Lower leg skin (tissue), 4 donors: ENCODE measurements at regions not wholly inside any gene's neighbourhood (a gene's known extent, or its start where the extent isn't known, plus 50 kb on each side); places are given as distances from the start of the nearest gene placed in this dataset.

Experiments used
- DNase-seq, 2 donors: peaks; one replicate each; pipeline ENCODE4 v3.0.0-alpha.2; 2019; ENCODE audit warnings: low spot score in 2 of 2
- H3K4me3 ChIP-seq: fragments of 200-600 bp; sonication (generic); 2 replicates; pipeline ENCODE4 v1.5.1; 2017; ENCODE audit warnings: mild to moderate bottlenecking, low read depth; ENCODE audit not compliant: poor library complexity, severe bottlenecking
- POLR2A ChIP-seq, 2 donors: fragments of 450-650 bp; IDR thresholded peaks; one replicate each; pipeline ENCODE4 v1.6.1; 2016 to 2017; ENCODE audit warnings: antibody characterized with exemption in 2 of 2, mild to moderate bottlenecking in 1 of 2, moderate library complexity in 1 of 2
- WGBS, 2 donors: methylation state at CpG; one replicate each; pipeline ENCODE4 v1.1.5; 2018; 5-methylcytosine and 5-hydroxymethylcytosine counted together
- intact Hi-C: fragments of 100-400 bp; cut with DNase I; formaldehyde crosslinking; loops from one replicate; pipeline ENCODE4 v1.15.0; 2023; ENCODE audit warnings: low total_unique reads
- TF ChIP-seq, protein P1 (sequence below), 3 donors: fragments of 450-650 bp; IDR thresholded peaks; one replicate each; pipeline ENCODE4 v1.5.1; 2016; ENCODE audit warnings: antibody characterized with exemption in 3 of 3, mild to moderate bottlenecking in 3 of 3, moderate library complexity in 2 of 3

DNA sequence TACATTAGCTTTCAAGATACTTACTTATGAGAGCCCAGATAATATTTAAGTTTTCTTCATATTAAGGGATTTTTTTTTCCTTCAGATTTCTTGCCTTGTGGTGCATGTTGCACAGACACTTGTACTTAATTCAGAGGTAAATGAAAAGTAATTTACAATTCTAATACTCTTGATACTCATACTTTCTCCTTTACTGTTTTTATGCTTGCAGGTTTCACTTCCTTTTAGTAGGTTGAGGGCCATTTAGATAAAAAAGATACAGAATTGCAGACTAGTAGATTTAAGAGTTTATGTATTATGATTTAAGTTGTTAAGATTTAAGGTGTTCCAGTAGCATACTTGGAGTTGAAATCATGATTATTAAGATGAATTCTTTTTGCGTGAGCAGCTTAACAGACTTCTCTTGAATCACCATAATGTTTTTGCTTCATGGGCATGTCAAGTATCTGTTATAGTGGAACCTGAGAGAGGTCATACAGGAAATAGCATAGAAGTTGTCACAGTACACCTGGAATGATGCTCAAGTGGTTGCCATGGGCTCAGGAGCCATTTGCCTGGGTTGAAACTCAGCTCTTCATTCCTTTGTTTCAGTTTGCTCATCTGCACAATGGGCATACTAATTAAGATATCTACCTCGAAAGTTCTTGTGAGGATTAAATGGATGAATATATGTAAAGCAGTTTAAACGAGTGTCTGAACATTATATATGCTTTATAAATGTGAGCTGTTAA is 174.8 kb upstream of the PRPS1L1 start:
- intact Hi-C loops: no loop called here
- no peak for DNase-seq
- TF ChIP-seq, protein P1, sequence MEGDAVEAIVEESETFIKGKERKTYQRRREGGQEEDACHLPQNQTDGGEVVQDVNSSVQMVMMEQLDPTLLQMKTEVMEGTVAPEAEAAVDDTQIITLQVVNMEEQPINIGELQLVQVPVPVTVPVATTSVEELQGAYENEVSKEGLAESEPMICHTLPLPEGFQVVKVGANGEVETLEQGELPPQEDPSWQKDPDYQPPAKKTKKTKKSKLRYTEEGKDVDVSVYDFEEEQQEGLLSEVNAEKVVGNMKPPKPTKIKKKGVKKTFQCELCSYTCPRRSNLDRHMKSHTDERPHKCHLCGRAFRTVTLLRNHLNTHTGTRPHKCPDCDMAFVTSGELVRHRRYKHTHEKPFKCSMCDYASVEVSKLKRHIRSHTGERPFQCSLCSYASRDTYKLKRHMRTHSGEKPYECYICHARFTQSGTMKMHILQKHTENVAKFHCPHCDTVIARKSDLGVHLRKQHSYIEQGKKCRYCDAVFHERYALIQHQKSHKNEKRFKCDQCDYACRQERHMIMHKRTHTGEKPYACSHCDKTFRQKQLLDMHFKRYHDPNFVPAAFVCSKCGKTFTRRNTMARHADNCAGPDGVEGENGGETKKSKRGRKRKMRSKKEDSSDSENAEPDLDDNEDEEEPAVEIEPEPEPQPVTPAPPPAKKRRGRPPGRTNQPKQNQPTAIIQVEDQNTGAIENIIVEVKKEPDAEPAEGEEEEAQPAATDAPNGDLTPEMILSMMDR (IDR thresholded peaks at IDR 0.05): no peak
- TF ChIP-seq POLR2A (IDR thresholded peaks at IDR 0.05): no peak
- H3K4me3 ChIP-seq: no peak overlapping the region
- 93 to 96% methylated on average over 3 of the region's 3 CpGs for WGBS, 2 donors

DNA sequence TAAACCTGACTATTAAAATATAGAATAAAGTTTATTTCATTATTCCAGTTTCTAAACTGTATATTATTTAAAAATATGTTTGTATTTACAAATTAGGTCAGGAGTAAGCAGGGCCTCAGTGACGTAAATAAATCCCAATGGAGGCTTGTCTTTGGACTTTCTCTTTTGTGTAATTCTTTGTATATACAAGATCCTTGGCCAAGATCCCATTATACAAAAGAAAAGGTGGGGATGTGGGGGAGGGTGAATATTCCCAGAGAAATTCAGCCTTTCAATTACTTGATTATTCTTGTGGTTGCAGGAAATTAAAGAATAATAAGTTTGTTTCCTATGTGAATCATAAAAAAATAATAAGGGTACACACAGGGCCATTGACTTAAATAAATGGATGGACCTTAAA is 178.7 kb upstream of the PRPS1L1 start:
- no peak overlapping the region for H3K4me3 ChIP-seq
- DNase-seq: no peak
- WGBS, 2 donors: 71 to 77% methylated on average over 1 of the region's 1 CpG
- intact Hi-C loops: no loop called here
- TF ChIP-seq, protein P1 (IDR thresholded peaks at IDR 0.05): no peak
- TF ChIP-seq POLR2A (IDR thresholded peaks at IDR 0.05): no peak

DNA sequence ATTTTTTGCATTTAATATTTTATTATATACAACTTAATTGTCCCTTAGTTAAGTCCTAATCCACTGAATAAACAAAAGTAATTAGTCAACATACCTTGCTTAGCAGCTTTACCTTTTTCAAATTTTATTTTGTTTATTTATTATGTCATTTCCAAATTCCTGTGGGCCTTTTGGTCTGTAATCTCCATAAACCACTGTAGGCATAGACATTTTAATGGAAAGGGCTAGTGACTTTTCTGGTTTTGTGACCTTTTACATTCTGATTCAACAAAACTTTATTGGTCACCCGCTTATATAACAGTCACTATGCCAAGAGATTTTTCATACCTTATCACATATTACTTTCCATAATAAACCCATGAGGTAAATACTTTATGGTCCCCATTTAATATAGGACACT is 181.3 kb upstream of the PRPS1L1 start:
- DNase-seq: no peak
- TF ChIP-seq POLR2A (IDR thresholded peaks at IDR 0.05): no peak
- TF ChIP-seq, protein P1 (IDR thresholded peaks at IDR 0.05): no peak
- no peak overlapping the region for H3K4me3 ChIP-seq
- intact Hi-C loops: no loop called here
- WGBS, 2 donors: 90 to 95% methylated on average over 1 of the region's 1 CpG

DNA sequence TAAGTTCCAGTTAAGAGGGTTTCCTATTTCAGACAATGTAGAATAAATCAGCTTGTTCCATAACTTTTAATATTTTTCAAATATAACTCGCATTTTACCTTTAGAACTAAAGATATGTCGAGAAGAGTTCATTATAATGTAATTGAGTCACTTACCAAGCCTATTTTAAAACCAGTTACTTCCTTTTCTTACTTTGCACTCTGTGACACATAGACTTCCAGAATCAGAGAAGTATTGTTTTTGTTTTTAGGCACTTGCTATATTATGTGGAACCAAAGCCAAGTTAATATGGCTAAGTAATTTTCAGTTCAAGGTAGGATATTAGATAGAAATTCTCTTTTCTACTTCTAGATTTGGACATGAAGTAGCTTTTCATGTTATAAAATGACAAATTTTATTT is 182.7 kb upstream of the PRPS1L1 start:
- no peak overlapping the region for H3K4me3 ChIP-seq
- DNase-seq: no peak
- TF ChIP-seq, protein P1 (IDR thresholded peaks at IDR 0.05): no peak
- TF ChIP-seq POLR2A (IDR thresholded peaks at IDR 0.05): no peak
- intact Hi-C loops: no loop called here
- 76 to 78% methylated on average over 2 of the region's 2 CpGs for WGBS, 2 donors

DNA sequence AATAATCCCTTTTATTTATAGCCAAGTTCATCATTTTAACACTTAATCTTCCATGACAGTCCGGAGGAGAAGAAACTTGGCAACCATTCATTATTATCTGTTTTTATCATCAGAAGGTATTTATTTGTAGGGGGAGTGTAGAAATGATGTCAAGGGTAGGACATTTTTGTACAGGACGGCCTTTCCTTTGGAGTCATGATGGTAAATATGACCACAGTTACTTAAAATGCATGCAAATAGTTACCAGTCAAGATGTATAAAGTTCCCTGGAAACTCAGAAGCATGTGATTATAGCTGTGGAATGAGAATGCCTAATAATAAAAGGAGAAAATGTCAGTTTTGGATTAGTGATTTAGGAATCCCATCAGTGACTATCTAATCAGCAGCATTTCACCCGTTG is 183.1 kb upstream of the PRPS1L1 start:
- TF ChIP-seq, protein P1 (IDR thresholded peaks at IDR 0.05): no peak
- no peak for TF ChIP-seq POLR2A (IDR thresholded peaks at IDR 0.05)
- H3K4me3 ChIP-seq: no peak overlapping the region
- 75 to 76% methylated on average over 3 of the region's 3 CpGs for WGBS, 2 donors
- no peak for DNase-seq
- intact Hi-C loops: no loop called here

DNA sequence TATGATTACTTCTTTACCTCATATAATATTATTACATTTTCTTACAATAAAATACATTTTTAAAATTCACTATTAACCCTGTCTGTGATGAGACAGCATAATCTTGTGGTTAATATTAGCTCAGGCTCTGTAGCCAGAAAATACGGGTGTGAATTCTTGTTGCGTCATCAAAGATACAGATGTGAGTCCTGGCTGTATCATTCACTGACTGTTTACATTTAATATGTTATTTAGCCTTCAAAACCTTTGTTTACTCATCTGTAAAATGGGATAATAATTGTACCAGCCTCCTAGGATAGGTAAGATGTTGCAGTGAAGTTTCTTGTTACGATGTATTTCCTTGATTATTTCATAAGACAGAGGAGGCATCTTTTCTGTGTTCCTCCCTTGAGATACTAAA is 184.7 kb upstream of the PRPS1L1 start:
- H3K4me3 ChIP-seq: no peak overlapping the region
- no peak for DNase-seq
- intact Hi-C loops: no loop called here
- WGBS, 2 donors: 54 to 57% methylated on average over 3 of the region's 3 CpGs
- TF ChIP-seq, protein P1 (IDR thresholded peaks at IDR 0.05): no peak
- TF ChIP-seq POLR2A (IDR thresholded peaks at IDR 0.05): no peak
